ENCODE measurements at regions not wholly inside any gene's neighbourhood (a gene's known extent, or its start where the extent isn't known, plus 50 kb on each side); places are given as distances from the start of the nearest gene placed in this dataset.

- TF ChIP-seq, protein P1, sequence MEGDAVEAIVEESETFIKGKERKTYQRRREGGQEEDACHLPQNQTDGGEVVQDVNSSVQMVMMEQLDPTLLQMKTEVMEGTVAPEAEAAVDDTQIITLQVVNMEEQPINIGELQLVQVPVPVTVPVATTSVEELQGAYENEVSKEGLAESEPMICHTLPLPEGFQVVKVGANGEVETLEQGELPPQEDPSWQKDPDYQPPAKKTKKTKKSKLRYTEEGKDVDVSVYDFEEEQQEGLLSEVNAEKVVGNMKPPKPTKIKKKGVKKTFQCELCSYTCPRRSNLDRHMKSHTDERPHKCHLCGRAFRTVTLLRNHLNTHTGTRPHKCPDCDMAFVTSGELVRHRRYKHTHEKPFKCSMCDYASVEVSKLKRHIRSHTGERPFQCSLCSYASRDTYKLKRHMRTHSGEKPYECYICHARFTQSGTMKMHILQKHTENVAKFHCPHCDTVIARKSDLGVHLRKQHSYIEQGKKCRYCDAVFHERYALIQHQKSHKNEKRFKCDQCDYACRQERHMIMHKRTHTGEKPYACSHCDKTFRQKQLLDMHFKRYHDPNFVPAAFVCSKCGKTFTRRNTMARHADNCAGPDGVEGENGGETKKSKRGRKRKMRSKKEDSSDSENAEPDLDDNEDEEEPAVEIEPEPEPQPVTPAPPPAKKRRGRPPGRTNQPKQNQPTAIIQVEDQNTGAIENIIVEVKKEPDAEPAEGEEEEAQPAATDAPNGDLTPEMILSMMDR (conservative IDR thresholded peaks at IDR 0.05), result no peak
- Histone ChIP-seq H3K27me3 (ENCODE audit: insufficient read depth, low read length) (no peaks in the 10 kb centered on the region), H3K4me2 (ENCODE audit: insufficient read depth, insufficient read length, low read length) (no peak overlapping the region), H3K9ac (ENCODE audit: extremely low read depth, insufficient read length, low read length) (no peak overlapping the region), H4K20me1 (ENCODE audit: control insufficient read depth, insufficient read depth, insufficient read length) (no peaks in the 10 kb centered on the region), H3K79me2 (ENCODE audit: insufficient read depth, low read length) (no peaks in the 10 kb centered on the region), H2AFZ (ENCODE audit: low read length) (no peak overlapping the region), H2BK20ac (ENCODE audit: low read depth, low read length, poor library complexity, severe bottlenecking) (no peak overlapping the region), H3K27ac (ENCODE audit: insufficient read length, low read depth, low read length) (no peak overlapping the region), H2BK120ac (ENCODE audit: low read depth, low read length, poor library complexity, severe bottlenecking) (no peak overlapping the region), H4K5ac (ENCODE audit: insufficient read length, low read depth, low read length) (no peak overlapping the region), H4K91ac (ENCODE audit: insufficient read length, low read depth, low read length) (no peak overlapping the region), H3K23me2 (ENCODE audit: insufficient read length, low read depth, low read length, poor library complexity, severe bottlenecking) (no peaks in the 10 kb centered on the region), H3K4ac (ENCODE audit: low read depth, low read length) (no peak overlapping the region), H2BK5ac (ENCODE audit: insufficient read length, low read length) (no peak overlapping the region), H3K79me1 (ENCODE audit: insufficient read depth, low read depth, low read length, poor library complexity, severe bottlenecking) (no peaks in the 10 kb centered on the region), H2AK5ac (ENCODE audit: insufficient read length, low read length) (no peak overlapping the region), H3T11ph (ENCODE audit: low read length) (no peak overlapping the region), H4K8ac (replicated peaks; ENCODE audit: insufficient read length, low read depth, low read length) (no peak overlapping the region), H3K14ac (ENCODE audit: insufficient read depth, low read length) (no peak overlapping the region), H2BK15ac (ENCODE audit: low read depth, low read length) (no peak overlapping the region), H3K9me3 (ENCODE audit: control insufficient read depth, low read depth, low read length) (peaks cover 6% of the 10 kb centered on the region), H3K56ac (ENCODE audit: insufficient read length, low read depth, low read length) (no peak overlapping the region), H3K4me1 (ENCODE audit: insufficient read depth, low read length) (no peaks in the 10 kb centered on the region), H2BK12ac (ENCODE audit: insufficient read length, low read depth, low read length) (no peak overlapping the region), H3K18ac (ENCODE audit: insufficient read length, low read depth, low read length) (no peak overlapping the region), H3K23ac (ENCODE audit: insufficient read length, low read depth, low read length) (no peak overlapping the region)
- Mint-ChIP-seq H3K27me3 (ENCODE audit: low read depth) (no peaks in the 10 kb centered on the region), H3K27ac (no peak overlapping the region), H3K4me1 (peaks cover 0 to 4% of the 10 kb centered on the region in 2 experiments; a peak in 2 of 4 replicates), H3K36me3 (ENCODE audit: insufficient read depth in 1 of 3, low read depth in 3 of 3) (peaks cover 5 to 20% (median 9%) of the 10 kb centered on the region in 3 experiments), H3K4me3 (no peak overlapping the region), H3K9me3 (peaks cover 14 to 17% of the 10 kb centered on the region in 2 experiments)
- no peak for DNase-seq
Observed at GRCh38 chr4:34202154-34202553, 2042.2 kb downstream of the ARAP2 start.

Measured in H9 (cell line).